ENCODE measurements at regions not wholly inside any gene's neighbourhood (a gene's known extent, or its start where the extent isn't known, plus 50 kb on each side); places are given as distances from the start of the nearest gene placed in this dataset.

GRCh38 chr11:69395287-69395686 lies 86.2 kb upstream of the LINC01488 start:
- no peak for DNase-seq
- H3K36me3 Mint-ChIP-seq (ENCODE audit: low read depth), result no peaks in the 10 kb centered on the region
- no peaks in the 10 kb centered on the region for H3K4me1 Mint-ChIP-seq (ENCODE audit: low read depth)
- H3K27ac Mint-ChIP-seq, result no peak overlapping the region
- CTCF ChIA-PET, result no interaction called here
- no peaks in the 10 kb centered on the region for H3K27me3 Mint-ChIP-seq (ENCODE audit: low read depth)
- no peak overlapping the region for H3K4me3 Mint-ChIP-seq
- intact Hi-C loops (cut with micrococcal nuclease), result no loop called here
- no peaks in the 10 kb centered on the region for H3K9me3 Mint-ChIP-seq

- no peaks in the 10 kb centered on the region for H3K9me3 Mint-ChIP-seq
- no peaks in the 10 kb centered on the region for H3K36me3 Mint-ChIP-seq (ENCODE audit: low read depth)
- H3K4me3 Mint-ChIP-seq, result no peak overlapping the region
- H3K27me3 Mint-ChIP-seq (ENCODE audit: low read depth), result no peaks in the 10 kb centered on the region
- no peak overlapping the region for H3K27ac Mint-ChIP-seq
- CTCF ChIA-PET, result no interaction called here
- intact Hi-C loops (cut with micrococcal nuclease), result no loop called here
- no peaks in the 10 kb centered on the region for H3K4me1 Mint-ChIP-seq (ENCODE audit: low read depth)
- DNase-seq, result no peak
Measured at GRCh38 chr11:69396051-69396947, 85.2 kb upstream of the LINC01488 start.

GRCh38 chr11:69396948-69397307 lies 84.5 kb upstream of the LINC01488 start:
- no peak for DNase-seq
- Mint-ChIP-seq H3K4me3 (no peak overlapping the region), H3K9me3 (no peaks in the 10 kb centered on the region), H3K27me3 (ENCODE audit: low read depth) (no peaks in the 10 kb centered on the region), H3K4me1 (ENCODE audit: low read depth) (no peaks in the 10 kb centered on the region), H3K36me3 (ENCODE audit: low read depth) (no peaks in the 10 kb centered on the region), H3K27ac (no peak overlapping the region)
- intact Hi-C loops (cut with micrococcal nuclease), result no loop called here
- CTCF ChIA-PET, result no interaction called here

GRCh38 chr11:69397732-69398131 lies 83.7 kb upstream of the LINC01488 start:
- Mint-ChIP-seq H3K4me1 (ENCODE audit: low read depth) (no peaks in the 10 kb centered on the region), H3K4me3 (no peak overlapping the region), H3K36me3 (ENCODE audit: low read depth) (no peaks in the 10 kb centered on the region), H3K27ac (no peak overlapping the region), H3K27me3 (ENCODE audit: low read depth) (no peaks in the 10 kb centered on the region), H3K9me3 (no peaks in the 10 kb centered on the region)
- no peak for DNase-seq
- CTCF ChIA-PET, result interaction anchor here (0.5 kb wide), 1 partner anchor 68 kb away, joined by 3 read pairs; no protein-coding TSS in a partner anchor
- intact Hi-C loops (cut with micrococcal nuclease), result no loop called here

- DNase-seq, result no peak
- CTCF ChIA-PET, result no interaction called here
- intact Hi-C loops (cut with micrococcal nuclease), result no loop called here
- Mint-ChIP-seq H3K4me3 (no peak overlapping the region), H3K27me3 (ENCODE audit: low read depth) (no peaks in the 10 kb centered on the region), H3K27ac (no peak overlapping the region), H3K4me1 (ENCODE audit: low read depth) (no peaks in the 10 kb centered on the region), H3K36me3 (ENCODE audit: low read depth) (no peaks in the 10 kb centered on the region), H3K9me3 (peaks cover 6% of the 10 kb centered on the region)
Measured at GRCh38 chr11:69398529-69399492, 82.7 kb upstream of the LINC01488 start.

GRCh38 chr11:69400140-69400539 lies 81.3 kb upstream of the LINC01488 start:
- no peaks in the 10 kb centered on the region for H3K27me3 Mint-ChIP-seq (ENCODE audit: low read depth)
- intact Hi-C loops (cut with micrococcal nuclease), result no loop called here
- no peak overlapping the region for H3K4me3 Mint-ChIP-seq
- DNase-seq, result no peak
- H3K27ac Mint-ChIP-seq, result no peak overlapping the region
- H3K4me1 Mint-ChIP-seq (ENCODE audit: low read depth), result no peaks in the 10 kb centered on the region
- H3K9me3 Mint-ChIP-seq, result peaks cover 8% of the 10 kb centered on the region
- no peaks in the 10 kb centered on the region for H3K36me3 Mint-ChIP-seq (ENCODE audit: low read depth)
- CTCF ChIA-PET, result no interaction called here

GRCh38 chr11:69400771-69401590 lies 80.5 kb upstream of the LINC01488 start:
- H3K4me3 Mint-ChIP-seq, result no peak overlapping the region
- peaks cover 8% of the 10 kb centered on the region for H3K9me3 Mint-ChIP-seq
- no peak overlapping the region for H3K27ac Mint-ChIP-seq
- intact Hi-C loops (cut with micrococcal nuclease), result no loop called here
- no peak for DNase-seq
- CTCF ChIA-PET, result no interaction called here
- H3K27me3 Mint-ChIP-seq (ENCODE audit: low read depth), result no peaks in the 10 kb centered on the region
- no peaks in the 10 kb centered on the region for H3K36me3 Mint-ChIP-seq (ENCODE audit: low read depth)
- H3K4me1 Mint-ChIP-seq (ENCODE audit: low read depth), result no peaks in the 10 kb centered on the region

GRCh38 chr11:69401715-69402114 lies 79.7 kb upstream of the LINC01488 start:
- no peaks in the 10 kb centered on the region for H3K4me1 Mint-ChIP-seq (ENCODE audit: low read depth)

GRCh38 chr11:69402251-69402887 lies 79.1 kb upstream of the LINC01488 start:
- CTCF ChIA-PET, result no interaction called here
- DNase-seq, result no peak
- Mint-ChIP-seq H3K27ac (no peak overlapping the region), H3K36me3 (ENCODE audit: low read depth) (no peaks in the 10 kb centered on the region), H3K27me3 (ENCODE audit: low read depth) (no peaks in the 10 kb centered on the region), H3K4me3 (no peak overlapping the region), H3K4me1 (ENCODE audit: low read depth) (no peaks in the 10 kb centered on the region), H3K9me3 (peaks cover 8% of the 10 kb centered on the region)
- intact Hi-C loops (cut with micrococcal nuclease), result no loop called here

More at GRCh38 chr11:69401715-69402114, 79.7 kb upstream of the LINC01488 start:
- peaks cover 8% of the 10 kb centered on the region for H3K9me3 Mint-ChIP-seq
- H3K36me3 Mint-ChIP-seq (ENCODE audit: low read depth), result no peaks in the 10 kb centered on the region
- no peak for DNase-seq
- intact Hi-C loops (cut with micrococcal nuclease), result no loop called here
- H3K4me3 Mint-ChIP-seq, result no peak overlapping the region
- CTCF ChIA-PET, result no interaction called here
- H3K27ac Mint-ChIP-seq, result no peak overlapping the region
- no peaks in the 10 kb centered on the region for H3K27me3 Mint-ChIP-seq (ENCODE audit: low read depth)

GRCh38 chr11:69403556-69404215 lies 77.8 kb upstream of the LINC01488 start:
- Mint-ChIP-seq H3K36me3 (ENCODE audit: low read depth) (no peaks in the 10 kb centered on the region), H3K9me3 (peaks cover 8% of the 10 kb centered on the region), H3K4me1 (ENCODE audit: low read depth) (no peaks in the 10 kb centered on the region), H3K27ac (no peak overlapping the region), H3K4me3 (no peak overlapping the region), H3K27me3 (ENCODE audit: low read depth) (no peaks in the 10 kb centered on the region)
- CTCF ChIA-PET, result no interaction called here
- DNase-seq, result no peak
- intact Hi-C loops (cut with micrococcal nuclease), result no loop called here

GRCh38 chr11:69406060-69406459 lies 75.4 kb upstream of the LINC01488 start:
- Mint-ChIP-seq H3K4me3 (no peak overlapping the region), H3K9me3 (peaks cover 8% of the 10 kb centered on the region), H3K27ac (no peak overlapping the region), H3K27me3 (ENCODE audit: low read depth) (no peaks in the 10 kb centered on the region), H3K36me3 (ENCODE audit: low read depth) (no peaks in the 10 kb centered on the region), H3K4me1 (ENCODE audit: low read depth) (peaks cover 11% of the 10 kb centered on the region)
- no peak for DNase-seq
- intact Hi-C loops (cut with micrococcal nuclease), result no loop called here
- CTCF ChIA-PET, result no interaction called here
